Endothelial cell of hepatic sinusoid (primary cell): ENCODE measurements at regions not wholly inside any gene's neighbourhood (a gene's known extent, or its start where the extent isn't known, plus 50 kb on each side); places are given as distances from the start of the nearest gene placed in this dataset.

Source experiments
- in situ Hi-C: cut with HindIII; loops from 2 replicates; pipeline ENCODE4 v1.10.0; 2017; ENCODE audit warnings: low sequenced_read_pairs

DNA sequence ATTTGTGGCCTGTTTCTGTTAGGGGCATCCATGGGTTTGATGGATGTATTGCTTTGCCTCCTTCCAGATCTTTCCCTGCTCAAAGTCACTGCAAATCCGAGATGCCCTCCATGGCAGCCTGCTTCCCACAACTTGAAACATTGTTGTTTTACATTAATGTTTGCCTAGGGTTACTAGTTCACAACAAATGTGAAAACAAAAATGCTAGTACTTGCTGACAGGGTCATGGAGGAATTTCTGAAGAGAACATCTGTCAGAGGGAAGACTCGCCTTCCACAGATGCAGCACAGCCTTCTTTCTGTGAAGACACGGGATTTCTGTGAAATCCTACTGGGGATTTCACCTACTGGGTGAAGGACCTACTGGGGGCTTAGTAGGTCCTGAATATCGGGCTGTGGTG, 260.0 kb upstream of the FN1 start:
- in situ Hi-C loops: no loop called here

DNA sequence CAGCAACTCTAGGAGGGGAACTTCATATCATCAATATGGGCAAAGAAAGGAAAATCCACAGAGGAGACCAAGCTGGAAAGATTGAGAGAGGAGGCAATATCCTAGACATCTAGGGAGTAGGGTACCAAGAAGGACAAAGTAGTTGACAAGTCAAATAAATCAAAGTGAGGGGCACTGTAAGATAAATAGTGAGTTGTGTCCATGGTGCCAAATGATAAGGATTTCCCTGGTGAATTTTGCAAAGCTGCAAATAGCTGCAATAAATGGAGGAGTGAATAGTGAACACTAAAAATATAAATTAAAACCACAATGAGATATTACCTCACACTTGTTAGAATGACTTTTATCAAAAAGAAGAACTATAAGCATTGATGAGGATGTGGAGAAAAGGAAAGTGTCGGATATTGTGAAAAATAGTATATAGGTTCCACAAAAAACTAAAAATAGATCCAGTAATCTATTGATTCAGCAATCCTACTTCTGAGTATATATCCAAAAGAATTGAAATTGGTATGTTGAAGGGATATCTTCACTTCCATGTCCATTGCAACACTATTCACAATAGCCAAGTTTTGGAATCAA, 258.2 kb upstream of the FN1 start:
- in situ Hi-C loops: no loop called here

DNA sequence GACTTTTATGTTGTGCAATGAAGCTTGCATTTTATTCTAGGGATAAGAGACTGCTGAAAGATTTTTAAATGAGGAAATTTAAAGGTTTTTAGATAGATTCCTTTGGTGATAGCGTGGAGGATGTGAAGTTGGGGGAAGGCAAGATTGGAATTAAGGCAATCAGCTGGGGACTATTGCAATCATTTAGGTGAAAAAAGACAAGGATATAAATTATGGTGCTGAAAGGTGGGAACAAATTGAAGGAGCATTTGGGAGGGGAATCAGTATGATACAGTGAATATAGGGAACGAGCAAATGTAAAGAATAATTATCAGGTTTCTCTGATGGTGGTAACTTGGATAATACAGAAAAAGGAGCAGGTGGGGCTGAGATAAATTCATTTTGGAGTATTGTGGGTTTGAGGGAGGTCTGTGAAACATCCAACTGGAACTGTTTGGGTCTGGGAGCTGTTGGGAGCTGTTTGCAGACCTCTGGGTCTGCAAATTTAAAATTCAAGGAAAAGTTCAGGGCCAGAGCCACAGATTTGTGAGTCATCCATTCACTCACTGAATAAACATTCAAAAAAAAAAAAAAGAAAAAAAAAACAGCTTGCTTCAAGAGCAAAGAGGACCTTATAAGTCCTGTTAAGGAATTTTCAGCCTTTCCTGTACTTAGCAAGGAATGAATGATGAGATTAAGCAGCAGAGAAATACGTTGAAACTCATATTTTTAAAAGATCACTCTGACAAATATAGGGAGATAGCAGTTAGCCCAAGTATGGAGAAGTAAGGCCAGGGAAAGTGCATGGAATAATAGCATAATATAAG, 257.5 kb upstream of the FN1 start:
- in situ Hi-C loops: no loop called here

DNA sequence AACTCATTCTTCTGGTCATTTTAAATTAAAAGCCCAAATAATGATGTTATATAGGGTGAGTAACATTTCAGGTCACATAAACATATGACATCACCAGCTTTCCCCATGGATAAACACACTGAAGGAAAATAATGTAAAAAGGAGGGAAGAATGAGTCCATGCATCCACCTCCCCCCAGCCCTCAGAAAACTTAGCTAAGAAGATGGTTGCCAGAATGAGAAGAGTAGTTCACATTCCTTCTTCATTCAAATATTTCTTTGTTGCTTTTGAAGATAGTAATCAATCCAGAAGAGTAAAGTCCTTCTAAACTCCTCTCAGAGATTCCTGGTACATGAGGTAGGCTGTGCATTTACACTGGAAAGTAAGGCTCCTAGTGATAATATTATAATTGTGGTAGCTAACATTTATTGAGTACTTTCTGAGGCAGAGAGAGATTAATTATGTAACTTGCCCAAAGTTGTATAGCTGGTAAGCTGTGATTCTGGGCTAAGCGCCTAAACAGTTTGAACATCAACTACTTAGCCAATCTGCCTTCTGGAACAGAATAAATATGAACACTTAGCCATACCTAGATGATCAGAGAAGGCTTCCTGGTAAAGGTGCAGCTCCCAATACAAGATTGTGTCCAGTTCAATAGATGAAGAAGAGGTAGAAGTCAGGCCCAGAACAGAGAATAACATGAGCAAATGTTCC, 256.7 kb upstream of the FN1 start:
- in situ Hi-C loops: no loop called here

DNA sequence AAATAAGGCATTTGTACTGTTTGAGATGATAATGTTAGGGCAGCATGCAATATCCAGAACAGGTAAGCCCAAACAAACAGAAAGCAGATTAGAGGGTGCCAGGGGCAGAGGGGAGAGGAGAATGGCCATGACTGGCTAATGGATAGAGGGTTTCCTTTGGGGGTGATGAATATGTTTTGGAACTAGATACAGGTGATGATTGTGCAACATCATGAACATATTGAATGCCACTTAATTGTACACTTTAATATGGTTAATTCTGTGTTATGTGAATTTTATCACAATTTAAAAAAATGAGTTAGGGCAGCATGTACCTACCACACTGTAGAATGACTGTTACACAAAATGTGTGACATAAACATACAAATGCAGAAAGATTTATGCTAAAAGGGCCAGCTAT, 255.5 kb upstream of the FN1 start:
- in situ Hi-C loops: no loop called here

DNA sequence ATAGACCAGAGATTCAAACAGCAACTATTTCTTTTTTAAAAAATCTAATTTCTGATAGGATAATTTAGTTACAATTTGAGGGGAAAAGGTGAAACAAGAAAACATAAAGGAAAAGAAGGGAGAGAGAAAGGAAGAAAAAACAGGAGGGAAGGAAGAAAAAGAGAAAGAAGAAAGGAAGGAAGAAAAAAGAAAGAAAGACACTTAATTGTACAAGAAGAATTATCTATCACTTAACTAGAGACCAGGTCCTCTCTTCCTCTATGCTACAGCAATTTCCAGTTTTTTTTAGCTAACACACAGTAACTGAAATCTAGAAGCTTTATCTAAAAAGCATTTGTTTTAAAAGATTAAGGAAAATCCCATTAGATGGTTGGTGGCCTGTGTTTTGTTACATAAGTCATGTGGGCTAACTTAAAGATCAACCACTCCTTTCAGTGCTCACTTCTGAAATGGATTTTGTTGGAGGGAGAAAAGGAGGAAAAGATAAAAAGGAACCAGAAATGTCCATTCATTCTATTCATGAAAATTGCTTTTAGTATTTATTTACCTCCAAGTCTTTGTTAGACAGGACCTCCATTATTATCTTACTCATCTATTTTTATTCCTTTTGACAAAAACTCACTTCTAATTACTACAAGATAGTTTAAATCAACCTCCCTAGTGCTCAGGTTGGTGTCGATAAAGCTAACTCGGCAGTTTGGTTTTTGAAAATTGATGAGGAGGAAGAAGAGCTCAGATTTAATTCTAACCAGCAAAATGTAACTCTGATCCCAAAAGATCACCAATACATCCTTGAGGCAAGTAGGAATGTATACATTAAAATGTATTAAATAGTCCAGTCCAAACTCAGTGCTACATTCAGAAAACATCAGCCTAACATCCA, 251.5 kb upstream of the FN1 start:
- in situ Hi-C loops: no loop called here

DNA sequence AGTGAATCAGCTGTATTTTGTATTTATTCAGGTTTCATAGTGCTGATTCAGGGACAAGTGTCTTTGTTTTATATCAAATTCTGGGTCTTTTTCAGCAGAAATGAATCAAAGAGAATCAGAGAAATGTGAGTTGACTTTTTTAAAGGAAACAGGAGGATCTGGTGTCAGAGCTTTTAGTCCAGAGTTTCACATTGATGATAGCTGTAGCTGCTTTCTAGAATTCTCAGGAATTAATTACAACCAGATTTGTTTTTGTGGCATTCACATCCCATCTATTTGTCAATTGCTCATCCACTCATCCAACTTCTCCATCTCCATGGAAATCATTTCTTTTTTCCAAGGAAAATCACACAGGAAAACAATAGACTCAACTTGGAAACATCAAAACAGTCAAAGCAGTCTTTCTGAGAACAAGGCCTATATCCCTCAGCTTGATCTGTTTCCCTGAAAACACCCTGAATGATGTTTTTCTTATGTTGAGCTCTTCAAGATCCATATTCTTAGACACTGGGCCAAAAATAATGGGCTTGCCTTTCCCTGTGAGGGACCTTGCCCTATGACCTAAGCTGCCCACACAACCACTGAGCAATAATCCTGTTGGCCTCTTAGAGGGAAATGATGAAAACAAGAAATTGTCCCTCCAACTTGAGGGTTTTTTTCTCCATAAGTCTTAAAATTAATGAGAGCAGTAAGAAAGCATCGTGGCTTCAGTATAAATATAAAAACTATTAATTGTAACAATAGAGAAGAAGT, 249.5 kb upstream of the FN1 start:
- in situ Hi-C loops: no loop called here

DNA sequence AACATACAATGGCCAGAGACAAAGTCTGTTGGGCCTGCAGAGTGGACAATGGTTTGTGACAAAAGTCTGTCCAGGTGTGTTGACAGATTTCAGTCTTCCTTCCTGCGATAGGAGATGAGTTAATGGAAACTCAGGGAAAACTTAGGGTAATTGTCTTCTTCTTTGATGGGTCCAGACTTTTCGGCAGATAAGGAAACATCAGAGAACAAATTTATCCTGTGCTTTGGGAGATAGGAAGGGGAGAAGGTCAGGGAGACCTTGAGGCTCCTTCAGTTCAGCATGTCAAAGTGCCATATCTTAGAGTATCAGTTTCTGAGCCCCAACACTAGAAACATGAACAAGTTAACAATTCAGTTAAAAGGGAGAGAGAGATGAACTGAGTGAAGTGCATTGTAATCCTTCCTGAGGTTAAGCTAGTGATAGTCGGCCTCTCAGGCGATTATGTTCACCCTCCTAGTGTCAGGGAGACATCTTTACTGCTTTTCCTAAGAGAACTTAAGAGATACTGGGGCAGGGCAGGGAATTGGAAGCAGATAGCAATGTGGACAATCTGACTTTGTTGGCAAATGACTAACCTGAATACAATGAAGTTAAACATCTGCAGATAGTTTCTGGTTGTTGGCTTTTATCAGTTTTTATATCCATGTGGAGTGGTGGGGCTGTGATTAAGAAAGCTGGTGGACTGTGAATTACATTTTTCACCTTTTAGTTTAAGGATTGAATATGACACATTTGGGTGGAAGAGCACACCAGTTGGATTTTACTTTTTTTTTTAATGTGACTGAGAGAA, 248.8 kb upstream of the FN1 start:
- in situ Hi-C loops: no loop called here

DNA sequence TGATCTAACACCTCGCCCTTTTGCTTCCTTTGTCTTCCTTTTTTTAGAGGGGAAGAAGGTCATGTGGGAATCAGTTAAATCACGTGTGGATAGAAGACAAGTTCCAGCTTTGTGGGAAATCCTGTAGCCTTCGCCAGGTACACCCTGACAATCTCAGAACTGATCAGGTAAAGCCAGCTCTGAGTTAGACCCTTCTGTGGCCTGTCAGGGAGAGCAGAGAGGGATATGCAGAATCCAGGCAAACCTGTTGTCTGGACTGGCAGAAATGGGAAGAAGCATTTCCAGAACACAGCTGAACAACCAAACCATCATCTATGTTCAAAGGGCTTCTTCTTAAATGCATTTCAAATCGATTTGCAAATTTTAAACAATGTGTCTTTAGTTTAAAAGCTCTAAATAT, 247.4 kb upstream of the FN1 start:
- in situ Hi-C loops: no loop called here

DNA sequence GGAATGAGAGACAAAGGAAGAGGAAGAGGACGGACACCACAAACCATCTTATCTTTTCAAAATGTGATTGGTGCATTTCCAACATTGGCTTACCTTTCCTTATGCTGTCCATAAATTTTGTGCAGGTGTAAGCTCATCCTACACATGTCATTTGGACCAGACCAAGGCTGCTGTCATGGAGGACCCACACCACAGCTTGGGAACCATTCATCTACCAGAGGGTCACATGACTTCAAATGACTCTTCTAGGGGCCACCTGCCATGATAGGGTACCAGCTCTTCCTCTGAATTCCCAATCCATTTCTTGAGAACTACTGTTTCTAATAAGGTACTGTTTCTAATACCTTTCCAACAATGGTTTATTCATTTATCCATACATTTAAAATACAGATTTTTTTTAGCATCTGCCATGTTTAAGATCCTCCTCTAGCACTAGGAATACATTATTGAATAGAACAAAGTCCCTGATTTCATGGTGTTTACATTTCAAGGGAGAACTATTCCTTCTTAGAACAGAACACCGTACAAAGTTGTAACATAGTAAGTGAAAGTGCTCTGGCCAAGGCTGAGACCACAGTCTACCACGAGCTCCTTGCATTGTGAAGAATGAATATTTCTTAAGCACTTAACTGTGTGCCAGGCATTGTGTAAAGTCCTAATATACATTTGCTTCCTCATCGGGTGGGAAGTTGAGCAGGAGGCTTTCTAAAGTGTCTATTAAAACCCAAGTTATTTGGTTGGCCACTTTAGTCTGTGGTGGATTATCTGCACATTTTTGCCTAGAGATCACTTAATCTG, 246.1 kb upstream of the FN1 start:
- in situ Hi-C loops: no loop called here

DNA sequence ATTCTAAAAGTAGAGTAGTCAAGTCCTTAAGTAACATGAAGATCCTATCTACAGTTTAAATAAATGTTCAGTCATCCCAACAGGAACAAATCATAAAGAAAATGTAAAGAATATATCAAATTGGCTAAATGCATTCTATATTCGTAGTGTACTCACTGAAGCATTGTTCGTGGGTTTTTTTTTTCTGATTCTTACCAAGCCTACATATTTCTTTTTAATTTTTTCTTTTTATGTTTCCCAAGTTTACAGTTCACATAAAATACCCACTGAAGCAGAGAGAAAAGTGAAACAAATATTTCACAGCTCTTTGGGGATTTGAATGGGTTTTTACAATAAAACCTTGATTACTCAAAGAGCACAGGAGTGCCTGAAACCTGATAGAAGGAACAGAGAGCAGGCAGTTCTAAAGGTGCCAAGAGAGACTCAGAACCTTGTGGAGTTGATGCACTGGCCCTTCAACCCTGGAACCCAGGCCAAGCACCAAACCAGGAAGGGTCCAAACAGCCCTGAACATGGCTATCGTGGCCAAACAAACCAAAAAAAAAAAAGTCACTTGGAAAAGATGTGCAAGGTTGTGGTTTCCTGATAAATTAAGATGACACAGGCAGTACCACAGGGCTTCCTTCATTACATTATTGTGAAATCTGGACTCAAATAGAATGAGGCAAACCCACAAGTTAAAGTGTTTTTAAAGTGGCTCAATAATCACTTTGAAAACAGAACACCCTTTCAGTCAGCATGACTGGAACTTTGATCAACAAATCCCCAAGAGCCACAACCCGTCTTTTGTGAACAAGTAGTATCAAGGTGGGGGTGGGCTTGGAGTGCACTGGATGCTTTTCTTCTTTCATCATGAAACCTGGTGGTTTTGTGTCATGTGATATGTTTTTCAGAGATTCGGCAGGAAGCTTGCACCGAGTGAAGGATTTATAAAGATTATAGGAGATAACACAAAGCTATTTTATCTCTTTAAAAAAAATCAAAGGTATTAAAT, 245.0 kb upstream of the FN1 start:
- in situ Hi-C loops: no loop called here

DNA sequence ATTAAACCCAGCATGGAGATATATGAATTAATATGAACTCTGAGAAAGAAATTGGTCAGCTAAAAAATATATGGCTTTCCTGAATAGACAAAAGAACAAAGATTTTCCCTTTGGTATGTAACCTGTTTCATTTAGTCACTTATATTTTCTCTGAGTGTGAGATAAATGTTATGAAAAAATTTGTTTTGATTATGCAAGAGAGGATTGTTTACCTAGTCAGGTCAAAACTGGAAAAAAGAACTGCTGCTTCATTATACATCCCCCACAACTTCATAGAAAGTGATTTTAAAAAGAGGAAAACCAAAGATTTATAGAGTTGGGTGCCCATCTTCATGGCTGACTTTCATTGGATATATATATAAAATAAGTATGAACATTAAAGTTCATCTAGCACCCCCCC, 242.2 kb upstream of the FN1 start:
- in situ Hi-C loops: loop anchor here (10.0 kb wide), 2 partner anchors 57 to 63 kb away; no protein-coding TSS in a partner anchor

DNA sequence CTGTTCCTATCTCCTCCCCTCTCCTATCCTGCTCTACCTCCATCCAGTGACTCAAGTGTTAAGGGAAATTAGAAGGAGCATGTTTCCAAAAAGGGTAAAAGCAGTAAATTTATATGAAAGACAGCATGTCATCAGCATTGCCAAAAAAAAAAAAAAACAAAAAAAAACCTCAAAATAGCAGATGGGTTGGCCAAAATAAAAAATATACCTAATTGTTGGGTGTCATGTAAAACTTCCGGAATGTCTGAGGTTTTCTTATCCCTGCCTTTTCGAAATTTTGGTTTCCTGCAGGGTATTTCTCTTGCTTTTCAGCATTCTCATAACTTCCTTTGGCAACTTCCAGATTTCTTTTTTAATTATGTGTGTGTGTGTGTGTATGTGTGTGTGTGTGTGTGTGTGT, 241.6 kb upstream of the FN1 start:
- in situ Hi-C loops: loop anchor here (10.0 kb wide), 2 partner anchors 57 to 63 kb away; no protein-coding TSS in a partner anchor

DNA sequence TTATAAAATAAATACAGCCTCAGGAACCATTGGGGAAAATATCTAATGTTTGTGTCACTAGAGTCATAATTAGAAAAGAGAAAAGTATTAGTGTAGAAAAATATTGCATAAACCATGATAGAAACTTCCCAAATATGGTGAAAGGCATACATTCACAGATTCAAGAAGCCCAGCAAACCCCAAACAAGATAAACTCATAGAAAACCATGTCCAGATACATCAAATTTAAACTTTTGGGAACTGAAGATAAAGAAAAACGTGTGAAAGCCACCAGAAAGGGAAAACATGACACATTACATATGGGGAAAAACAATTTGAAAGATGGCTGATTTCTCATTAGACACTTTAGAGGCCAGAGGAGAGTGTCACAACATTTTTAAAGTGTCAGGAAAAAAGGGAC, 236.5 kb upstream of the FN1 start:
- in situ Hi-C loops: loop anchor here (10.0 kb wide), 2 partner anchors 58 to 62 kb away; no protein-coding TSS in a partner anchor

DNA sequence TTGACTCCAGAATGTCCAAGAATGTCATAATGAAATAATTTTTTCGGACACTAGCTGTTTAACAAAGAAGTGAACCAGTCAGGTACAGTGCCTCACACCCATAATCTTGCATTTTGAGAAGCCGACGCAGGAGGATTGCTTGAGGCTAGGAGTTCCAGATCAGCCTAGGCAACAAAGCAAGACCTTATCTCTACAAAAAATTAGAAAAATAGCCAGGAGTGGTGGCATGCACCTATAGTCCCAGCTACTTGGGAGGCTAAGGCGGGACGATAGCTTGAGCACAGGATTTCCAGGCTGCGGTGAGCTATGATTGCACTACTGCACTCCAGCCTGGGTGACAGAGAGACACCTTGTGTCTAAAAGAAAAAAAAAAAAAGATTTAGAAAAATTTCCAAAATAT, 235.8 kb upstream of the FN1 start:
- in situ Hi-C loops: loop anchor here (10.0 kb wide), 2 partner anchors 57 to 63 kb away; no protein-coding TSS in a partner anchor

DNA sequence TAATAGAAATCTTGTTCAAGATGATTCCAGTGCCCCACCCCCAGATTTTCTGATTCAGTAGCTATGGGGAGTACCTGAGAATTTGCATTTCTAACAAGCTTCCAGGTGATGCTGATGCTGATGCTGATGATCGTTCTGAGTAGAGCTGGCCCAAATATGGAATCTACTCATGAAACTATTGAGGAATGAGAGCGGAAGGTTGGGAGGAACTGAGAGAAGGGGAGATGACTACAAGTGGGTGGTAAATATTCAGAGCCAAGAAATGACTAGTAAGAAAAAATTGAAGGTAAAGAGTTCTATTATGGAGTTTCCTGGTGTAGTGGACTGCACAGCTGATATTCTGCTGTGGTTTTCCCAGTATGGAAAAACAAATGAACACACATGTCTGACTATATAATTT, 235.4 kb upstream of the FN1 start:
- in situ Hi-C loops: loop anchor here (10.0 kb wide), 2 partner anchors 56 to 64 kb away; no protein-coding TSS in a partner anchor

DNA sequence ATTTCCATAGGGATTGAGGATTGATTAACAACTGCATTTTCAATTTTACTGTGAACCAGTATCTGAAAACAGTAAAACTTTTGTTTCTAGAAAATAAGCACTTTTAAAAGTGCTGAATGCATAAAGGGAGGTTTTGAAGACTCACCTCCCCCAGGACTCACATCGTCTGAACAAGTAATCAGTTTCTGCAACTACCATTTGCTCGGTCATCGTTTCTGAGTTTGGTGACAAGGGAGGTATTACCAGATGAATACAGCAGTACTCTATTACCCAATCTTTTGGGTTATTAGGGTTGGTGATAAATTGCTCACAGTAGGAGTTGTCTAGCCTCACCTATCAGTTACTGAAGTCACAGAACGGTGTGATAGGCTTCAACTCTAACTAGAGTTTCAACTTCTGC, 234.5 kb upstream of the FN1 start:
- in situ Hi-C loops: loop anchor here (10.0 kb wide), 2 partner anchors 56 to 64 kb away; no protein-coding TSS in a partner anchor
